ELR (cell line): ENCODE measurements at regions not wholly inside any gene's neighbourhood (a gene's known extent, or its start where the extent isn't known, plus 50 kb on each side); places are given as distances from the start of the nearest gene placed in this dataset.
A peak's percentile ranks its signal among the peaks of the same experiment; 100 is the strongest.

Experiments
- DNase-seq: peaks from one replicate; pipeline ENCODE4 v3.0.0-alpha.2; 2015; ENCODE audit warnings: low read depth

- DNase-seq = peak; percentile 12
Observed at GRCh38 chr13:85896516-85897450, 97.6 kb upstream of the SLITRK6 start.

GRCh38 chr13:85887406-85887805 lies 88.2 kb upstream of the SLITRK6 start:
- DNase-seq = no peak

GRCh38 chr13:85879014-85879413 lies 79.8 kb upstream of the SLITRK6 start:
- peak; percentile 14 for DNase-seq

GRCh38 chr13:85864963-85865530 lies 65.8 kb upstream of the SLITRK6 start:
- DNase-seq = peak; percentile 68

- DNase-seq = no peak
Observed at GRCh38 chr13:85853901-85854663, 54.9 kb upstream of the SLITRK6 start.

GRCh38 chr13:85853161-85853894 lies 54.1 kb upstream of the SLITRK6 start:
- no peak for DNase-seq
